H1 (cell line): ENCODE measurements at regions not wholly inside any gene's neighbourhood (a gene's known extent, or its start where the extent isn't known, plus 50 kb on each side); places are given as distances from the start of the nearest gene placed in this dataset.

Experiments used
- CTCF ChIP-seq, 3 experiments: IDR thresholded peaks; 1 replicate in 2 of 3; 2 replicates in 1 of 3; pipeline versions ENCODE4 v1.5.1 to v1.6.1; 2011; ENCODE audit warnings: low read length in 3 of 3, mild to moderate bottlenecking in 3 of 3, inconsistent platforms in 2 of 3, low read depth in 1 of 3, moderate library complexity in 1 of 3; ENCODE audit not compliant: insufficient read depth in 1 of 3; ENCODE audit errors: control extremely low read depth in 1 of 3
- JUND ChIP-seq: IDR thresholded peaks from 2 replicates; pipeline ENCODE4 v1.6.1; 2011; ENCODE audit warnings: mild to moderate bottlenecking, improper control_type of control experiment, low read length
- POU5F1 ChIP-seq: IDR thresholded peaks from 2 replicates; pipeline ENCODE4 v1.6.1; 2011; ENCODE audit warnings: low read depth, mild to moderate bottlenecking, low read length, moderate library complexity
- SIRT6 ChIP-seq: IDR thresholded peaks from one replicate; pipeline ENCODE4 v1.7.1; 2012; ENCODE audit warnings: low read length, inconsistent platforms
- SIX5 ChIP-seq: IDR thresholded peaks from 2 replicates; pipeline ENCODE4 v1.6.1; 2011; ENCODE audit warnings: mild to moderate bottlenecking, low read depth, low read length
- SUZ12 ChIP-seq: fragments of 200-600 bp; sonication (generic); IDR thresholded peaks from 2 replicates; pipeline ENCODE4 v1.6.1; 2012; ENCODE audit warnings: mild to moderate bottlenecking, inconsistent platforms, low read length, moderate library complexity, mixed read lengths

DNA sequence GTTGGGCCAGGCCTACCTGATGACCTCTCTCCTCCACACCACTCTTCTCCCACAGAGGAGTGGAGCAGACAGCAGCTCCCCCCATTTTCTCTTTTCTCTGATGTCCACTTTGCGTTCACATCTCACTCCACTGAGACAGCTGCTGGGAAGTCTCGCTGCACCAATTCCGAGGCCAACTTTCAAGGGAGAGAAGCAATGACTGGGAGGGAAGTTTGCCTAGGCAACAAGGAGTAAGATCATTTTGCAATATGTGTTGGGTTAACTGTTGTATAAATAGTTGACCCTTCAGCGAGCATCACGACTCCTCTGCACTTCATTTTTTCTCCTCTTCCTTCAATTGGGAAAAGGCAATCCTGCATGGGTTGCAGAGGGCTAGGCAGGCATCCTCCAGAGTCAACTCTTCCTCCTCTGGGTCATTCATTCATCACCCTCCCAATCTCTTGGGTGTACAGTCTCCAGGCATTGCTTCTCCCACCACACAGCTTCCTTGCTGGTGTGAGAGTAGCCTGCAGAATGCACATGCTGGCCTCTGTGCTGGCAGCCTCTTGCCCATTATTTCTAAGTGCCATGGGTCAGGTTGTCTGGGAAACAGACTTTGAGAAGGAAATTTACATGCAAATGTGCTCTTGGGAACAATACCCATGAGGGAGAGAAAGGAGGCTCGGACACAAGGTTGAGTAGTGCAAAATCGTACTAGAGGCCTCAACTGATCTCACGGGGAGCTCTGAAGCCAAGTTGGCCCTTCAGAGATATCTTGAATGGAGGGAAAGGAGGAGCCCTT, 75.8 kb upstream of the BCAR3 start (continued):
- TF ChIP-seq POU5F1 = no peak
- TF ChIP-seq SUZ12 = no peak
- TF ChIP-seq SIX5 = no peak
- TF ChIP-seq CTCF (IDR thresholded peaks at IDR 0.05; ENCODE audit: control extremely low read depth in 1 of 3, insufficient read depth in 1 of 3, low read depth in 1 of 3, low read length in 3 of 3) = no peak
- no peak for TF ChIP-seq SIRT6
- no peak for TF ChIP-seq JUND
